UCSD-AML1 (cell line): ENCODE measurements at regions not wholly inside any gene's neighbourhood (a gene's known extent, or its start where the extent isn't known, plus 50 kb on each side); places are given as distances from the start of the nearest gene placed in this dataset.
"Not testable (repeated sequence)": the region's sequence is repeated elsewhere in the genome, so short reads cannot be mapped to it uniquely, and the experiment has no call there.

Experiments
- DNase-seq: peaks from one replicate; lab custom pipeline; 2025; ENCODE audit not compliant: unreplicated experiment; lab: John Stamatoyannopoulos, UW

GRCh38 chr12:58413794-58414193 lies 472.4 kb downstream of the ATP23 start:
- DNase-seq: no peak

GRCh38 chr12:58414398-58414871 lies 473.1 kb downstream of the ATP23 start:
- DNase-seq: no peak

- no peak for DNase-seq
Observed at GRCh38 chr12:58415716-58416115, 474.3 kb downstream of the ATP23 start.

GRCh38 chr12:58416236-58416635 lies 474.9 kb downstream of the ATP23 start:
- no peak for DNase-seq

GRCh38 chr12:58419196-58419760 lies 477.9 kb downstream of the ATP23 start:
- DNase-seq: no peak

GRCh38 chr12:58419905-58420304 lies 478.5 kb downstream of the ATP23 start:
- no peak for DNase-seq

- no peak for DNase-seq
Observed at GRCh38 chr12:58420503-58420902, 479.1 kb downstream of the ATP23 start.

GRCh38 chr12:58421990-58422389 lies 480.6 kb downstream of the ATP23 start:
- no peak for DNase-seq

- DNase-seq: no peak
Observed at GRCh38 chr12:58424735-58425392, 483.5 kb downstream of the ATP23 start.

GRCh38 chr12:58425481-58426392 lies 484.4 kb downstream of the ATP23 start:
- no peak for DNase-seq

- not testable (repeated sequence) for DNase-seq
Observed at GRCh38 chr12:58426437-58426836, 485.1 kb downstream of the ATP23 start.

GRCh38 chr12:58433959-58434358 lies 486.3 kb downstream of the LRIG3 start:
- DNase-seq: no peak

- no peak for DNase-seq
Observed at GRCh38 chr12:58434726-58435125, 485.6 kb downstream of the LRIG3 start.

GRCh38 chr12:58435647-58436046 lies 484.7 kb downstream of the LRIG3 start:
- DNase-seq: no peak

- DNase-seq: no peak
Observed at GRCh38 chr12:58441483-58441882, 478.8 kb downstream of the LRIG3 start.

GRCh38 chr12:58443273-58443980 lies 476.9 kb downstream of the LRIG3 start:
- no peak for DNase-seq

GRCh38 chr12:58443981-58444371 lies 476.3 kb downstream of the LRIG3 start:
- no peak for DNase-seq

- DNase-seq: no peak
Observed at GRCh38 chr12:58450868-58451482, 469.3 kb downstream of the LRIG3 start.

- DNase-seq: no peak
Observed at GRCh38 chr12:58452546-58452945, 467.8 kb downstream of the LRIG3 start.

GRCh38 chr12:58453306-58453705 lies 467.0 kb downstream of the LRIG3 start:
- DNase-seq: no peak

- DNase-seq: no peak
Observed at GRCh38 chr12:58455136-58455535, 465.2 kb downstream of the LRIG3 start.
